ENCODE measurements at regions not wholly inside any gene's neighbourhood (a gene's known extent, or its start where the extent isn't known, plus 50 kb on each side); places are given as distances from the start of the nearest gene placed in this dataset.

GRCh38 chr2:58364098-58364497, 123.0 kb upstream of the FANCL start:
- intact Hi-C loops (cut with DNase I; ENCODE audit: low total_unique reads): no loop called here
- no peaks in the 10 kb centered on the region for H3K27me3 ChIP-seq
- no peaks in the 10 kb centered on the region for H3K36me3 ChIP-seq
- no peak for TF ChIP-seq POLR2AphosphoS5 (IDR thresholded peaks at IDR 0.05)
- no peak for TF ChIP-seq CTCF (IDR thresholded peaks at IDR 0.05)
- TF ChIP-seq POLR2A (IDR thresholded peaks at IDR 0.05): no peak
- no peaks in the 10 kb centered on the region for H3K9me3 ChIP-seq
- DNase-seq (ENCODE audit: low spot score in 2 of 2): no peak
- no peak overlapping the region for H3K4me3 ChIP-seq
- H3K4me1 ChIP-seq: no peaks in the 10 kb centered on the region
- H3K27ac ChIP-seq: no peak overlapping the region

GRCh38 chr2:58358026-58358425, 116.9 kb upstream of the FANCL start:
- no peak for TF ChIP-seq POLR2A (IDR thresholded peaks at IDR 0.05)
- no peak for TF ChIP-seq CTCF (IDR thresholded peaks at IDR 0.05)
- no peak for TF ChIP-seq POLR2AphosphoS5 (IDR thresholded peaks at IDR 0.05)
- H3K27me3 ChIP-seq: no peaks in the 10 kb centered on the region
- H3K4me3 ChIP-seq: no peak overlapping the region
- no peaks in the 10 kb centered on the region for H3K4me1 ChIP-seq
- H3K27ac ChIP-seq: no peak overlapping the region
- no peaks in the 10 kb centered on the region for H3K36me3 ChIP-seq
- no peak for DNase-seq (ENCODE audit: low spot score in 2 of 2)
- intact Hi-C loops (cut with DNase I; ENCODE audit: low total_unique reads): no loop called here
- no peaks in the 10 kb centered on the region for H3K9me3 ChIP-seq

- intact Hi-C loops (cut with DNase I; ENCODE audit: low total_unique reads): no loop called here
- no peaks in the 10 kb centered on the region for H3K9me3 ChIP-seq
- TF ChIP-seq POLR2AphosphoS5 (IDR thresholded peaks at IDR 0.05): no peak
- TF ChIP-seq POLR2A (IDR thresholded peaks at IDR 0.05): no peak
- TF ChIP-seq CTCF (IDR thresholded peaks at IDR 0.05): no peak
- no peak overlapping the region for H3K27ac ChIP-seq
- no peaks in the 10 kb centered on the region for H3K36me3 ChIP-seq
- no peak for DNase-seq (ENCODE audit: low spot score in 2 of 2)
- no peaks in the 10 kb centered on the region for H3K27me3 ChIP-seq
- H3K4me1 ChIP-seq: no peaks in the 10 kb centered on the region
- no peak overlapping the region for H3K4me3 ChIP-seq
Observed at GRCh38 chr2:58357521-58357920, 116.4 kb upstream of the FANCL start.

GRCh38 chr2:58354230-58354629, 113.1 kb upstream of the FANCL start:
- no peak overlapping the region for H3K27ac ChIP-seq
- no peaks in the 10 kb centered on the region for H3K4me1 ChIP-seq
- no peak overlapping the region for H3K4me3 ChIP-seq
- no peaks in the 10 kb centered on the region for H3K9me3 ChIP-seq
- DNase-seq (ENCODE audit: low spot score in 2 of 2): no peak
- no peak for TF ChIP-seq POLR2A (IDR thresholded peaks at IDR 0.05)
- TF ChIP-seq POLR2AphosphoS5 (IDR thresholded peaks at IDR 0.05): no peak
- no peak for TF ChIP-seq CTCF (IDR thresholded peaks at IDR 0.05)
- intact Hi-C loops (cut with DNase I; ENCODE audit: low total_unique reads): no loop called here
- H3K27me3 ChIP-seq: no peaks in the 10 kb centered on the region
- H3K36me3 ChIP-seq: no peaks in the 10 kb centered on the region

GRCh38 chr2:58350484-58350883, 109.4 kb upstream of the FANCL start:
- no peak overlapping the region for H3K27ac ChIP-seq
- no peaks in the 10 kb centered on the region for H3K27me3 ChIP-seq
- H3K4me3 ChIP-seq: no peak overlapping the region
- no peak for DNase-seq (ENCODE audit: low spot score in 2 of 2)
- TF ChIP-seq CTCF (IDR thresholded peaks at IDR 0.05) (no peak), POLR2AphosphoS5 (IDR thresholded peaks at IDR 0.05) (no peak), POLR2A (IDR thresholded peaks at IDR 0.05) (no peak)
- intact Hi-C loops (cut with DNase I; ENCODE audit: low total_unique reads): no loop called here
- H3K9me3 ChIP-seq: no peaks in the 10 kb centered on the region
- no peaks in the 10 kb centered on the region for H3K4me1 ChIP-seq
- no peaks in the 10 kb centered on the region for H3K36me3 ChIP-seq
